H1 (cell line): ENCODE measurements at regions not wholly inside any gene's neighbourhood (a gene's known extent, or its start where the extent isn't known, plus 50 kb on each side); places are given as distances from the start of the nearest gene placed in this dataset.

Experiments
- CTCF ChIA-PET: fragments of 300-600 bp; sonication (Branson Sonifier 250); formaldehyde crosslinking; loops from one replicate; lab custom pipeline; 2021; ENCODE audit not compliant: partially characterized antibody; lab: Charles Lee
- POLR2A ChIA-PET: fragments of 300-600 bp; sonication (Branson Sonifier 250); formaldehyde crosslinking; loops from one replicate; lab custom pipeline; 2021; ENCODE audit warnings: inconsistent platforms; ENCODE audit not compliant: partially characterized antibody; lab: Charles Lee
- DNase-seq, 2 experiments: peaks; one replicate each; pipeline versions ENCODE4 v3.0.0 to v3.0.0-alpha.2; 2010 to 2022; ENCODE audit warnings: low spot score in 2 of 2, low read depth in 1 of 2, mixed read lengths in 1 of 2
- FAIRE-seq: peaks from 2 replicates; lab custom pipeline; 2011; peaks lifted over from hg19 to GRCh38; lab: Jason Lieb, UNC
- H2AFZ ChIP-seq: 2 replicates; pipeline ENCODE4 v1.8.1; 2012; ENCODE audit warnings: low read length, inconsistent platforms
- H2AK5ac ChIP-seq: 2 replicates; pipeline ENCODE4 v1.6.1; 2013; ENCODE audit warnings: low read depth, low read length
- H2BK120ac ChIP-seq: replicated peaks from 2 replicates; pipeline ENCODE3; 2013; ENCODE audit warnings: low read depth, low read length, inconsistent platforms
- H2BK12ac ChIP-seq: 2 replicates; pipeline ENCODE4 v1.6.1; 2013; ENCODE audit warnings: low read depth, low read length
- H2BK15ac ChIP-seq: 2 replicates; pipeline ENCODE4 v1.6.1; 2013; ENCODE audit warnings: low read length
- H2BK20ac ChIP-seq: 2 replicates; pipeline ENCODE4 v1.6.1; 2013; ENCODE audit warnings: low read length
- H2BK5ac ChIP-seq: 2 replicates; pipeline ENCODE4 v1.6.1; 2013; ENCODE audit warnings: low read depth, low read length
- H3K14ac ChIP-seq: 2 replicates; pipeline ENCODE4 v1.6.1; 2013; ENCODE audit warnings: inconsistent platforms; ENCODE audit not compliant: insufficient read length
- H3K18ac ChIP-seq: 2 replicates; pipeline ENCODE4 v1.6.1; 2013; ENCODE audit warnings: low read length; ENCODE audit errors: extremely low read depth
- H3K23ac ChIP-seq: 2 replicates; pipeline ENCODE4 v1.6.1; 2013; ENCODE audit warnings: inconsistent platforms; ENCODE audit not compliant: insufficient read length
- H3K23me2 ChIP-seq: 2 replicates; pipeline ENCODE4 v1.6.1; 2013; ENCODE audit warnings: low read depth, low read length
- H3K27ac ChIP-seq: 2 replicates; pipeline ENCODE4 v1.6.1; 2011; ENCODE audit warnings: low read depth, low read length, inconsistent platforms
- H3K27me3 ChIP-seq, 4 experiments: replicated peaks in 1 of 4; 1 replicate in 1 of 4; 2 replicates in 3 of 4; pipeline versions ENCODE4 v1.6.1 to v1.8.1; 2011 to 2013; ENCODE audit warnings: low read length in 3 of 4, mild to moderate bottlenecking in 3 of 4, inconsistent platforms in 2 of 4, mixed read lengths in 2 of 4, moderate library complexity in 1 of 4; ENCODE audit not compliant: control insufficient read depth in 3 of 4, insufficient read depth in 3 of 4; ENCODE audit errors: extremely low read depth in 1 of 4
- H3K36me3 ChIP-seq, 4 experiments: 2 replicates each; pipeline versions ENCODE4 v1.6.1 to v1.8.1; 2011 to 2013; ENCODE audit warnings: mild to moderate bottlenecking in 4 of 4, low read length in 3 of 4, moderate library complexity in 2 of 4, control low read depth in 1 of 4, inconsistent platforms in 1 of 4; ENCODE audit not compliant: insufficient read depth in 4 of 4, control insufficient read depth in 2 of 4
- H3K4ac ChIP-seq: replicated peaks from 2 replicates; pipeline ENCODE3; 2013; ENCODE audit warnings: low read length, low read depth, mixed read lengths, inconsistent platforms; ENCODE audit not compliant: insufficient read length
- H3K4me1 ChIP-seq, 4 experiments: replicated peaks in 1 of 4; 1 replicate in 1 of 4; 2 replicates in 3 of 4; pipeline versions ENCODE4 v1.6.1 to v1.8.1; 2011 to 2013; ENCODE audit warnings: low read length in 3 of 4, inconsistent platforms in 2 of 4, mixed read lengths in 1 of 4; ENCODE audit not compliant: insufficient read depth in 4 of 4, control insufficient read depth in 3 of 4
- H3K4me2 ChIP-seq, 2 experiments: 2 replicates each; pipeline versions ENCODE4 v1.6.1 to v1.8.1; 2011 to 2013; ENCODE audit warnings: low read depth in 2 of 2, low read length in 2 of 2, control low read depth in 1 of 2, inconsistent platforms in 1 of 2, mild to moderate bottlenecking in 1 of 2; ENCODE audit not compliant: insufficient read depth in 1 of 2
- H3K4me3 ChIP-seq, 4 experiments: fragments of 200-600, 300-600 bp in 1 of 4; sonication (generic), shearing (Covaris generic), sonication (Bioruptor Twin) in 1 of 4; 2 replicates each; pipeline versions ENCODE4 v1.5.1 to v1.8.1; 2011 to 2016; ENCODE audit warnings: low read length in 4 of 4, low read depth in 3 of 4, control low read depth in 2 of 4, inconsistent platforms in 2 of 4, mild to moderate bottlenecking in 2 of 4, mixed read lengths in 1 of 4, moderate library complexity in 1 of 4; ENCODE audit not compliant: insufficient read depth in 2 of 4; ENCODE audit errors: extremely low read depth in 1 of 4
- H3K56ac ChIP-seq: replicated peaks from 2 replicates; pipeline ENCODE3; 2013; ENCODE audit warnings: low read depth, mild to moderate bottlenecking, mixed read lengths, low read length, inconsistent platforms; ENCODE audit not compliant: insufficient read length
- H3K79me1 ChIP-seq: 2 replicates; pipeline ENCODE4 v1.6.1; 2013; ENCODE audit warnings: low read depth, low read length, control low read depth
- H3K79me2 ChIP-seq, 2 experiments: 2 replicates each; pipeline versions ENCODE4 v1.6.1 to v1.8.1; 2012 to 2013; ENCODE audit warnings: low read length in 2 of 2, mild to moderate bottlenecking in 2 of 2, inconsistent platforms in 1 of 2; ENCODE audit not compliant: insufficient read depth in 2 of 2, control insufficient read depth in 1 of 2
- H3K9ac ChIP-seq, 4 experiments: replicated peaks in 1 of 4; 1 replicate in 1 of 4; 2 replicates in 3 of 4; pipeline versions ENCODE4 v1.6.1 to v1.8.1; 2011 to 2013; ENCODE audit warnings: low read depth in 3 of 4, low read length in 3 of 4, control low read depth in 2 of 4, mild to moderate bottlenecking in 2 of 4, moderate library complexity in 2 of 4, inconsistent platforms in 1 of 4; ENCODE audit errors: extremely low read depth in 1 of 4
- H3K9me3 ChIP-seq, 2 experiments: 2 replicates each; pipeline versions ENCODE4 v1.6.1 to v1.8.1; 2012 to 2013; ENCODE audit warnings: mild to moderate bottlenecking in 2 of 2, moderate library complexity in 2 of 2, control low read depth in 1 of 2, inconsistent platforms in 1 of 2, low read depth in 1 of 2, low read length in 1 of 2, mixed read lengths in 1 of 2; ENCODE audit not compliant: insufficient read depth in 2 of 2
- H4K20me1 ChIP-seq, 2 experiments: replicated peaks in 1 of 2; 2 replicates each; pipeline versions ENCODE3 to v1.8.1; 2011 to 2013; ENCODE audit warnings: inconsistent platforms in 2 of 2, low read length in 2 of 2, mild to moderate bottlenecking in 1 of 2; ENCODE audit not compliant: insufficient read depth in 2 of 2, control insufficient read depth in 1 of 2
- H4K5ac ChIP-seq: 2 replicates; pipeline ENCODE4 v1.6.1; 2013; ENCODE audit warnings: low read length, low read depth, mixed read lengths, inconsistent platforms; ENCODE audit not compliant: insufficient read length
- H4K8ac ChIP-seq: 2 replicates; pipeline ENCODE4 v1.8.0; 2013; ENCODE audit warnings: mild to moderate bottlenecking, moderate library complexity, low read length, inconsistent platforms; ENCODE audit not compliant: insufficient read depth; ENCODE audit errors: extremely low read depth
- H4K91ac ChIP-seq: replicated peaks from 2 replicates; pipeline ENCODE3; 2013; ENCODE audit warnings: low read length, mixed read lengths, inconsistent platforms; ENCODE audit not compliant: insufficient read length
- ASH2L ChIP-seq: fragments of 200-600, 300-600 bp; sonication (generic); IDR thresholded peaks from one replicate; pipeline ENCODE4 v1.7.1; 2017; ENCODE audit warnings: low read length
- ATF2 ChIP-seq: IDR thresholded peaks from 2 replicates; pipeline ENCODE4 v1.6.1; 2012; ENCODE audit warnings: low read length, inconsistent platforms
- BCL11A ChIP-seq, 2 experiments: IDR thresholded peaks; one replicate each; pipeline ENCODE4 v1.6.1; 2011; ENCODE audit warnings: low read depth in 2 of 2, low read length in 2 of 2, mild to moderate bottlenecking in 2 of 2
- CBX5 ChIP-seq: fragments of 300-800, 300-1000 bp; sonication (generic); IDR thresholded peaks from 2 replicates; pipeline ENCODE4 v1.7.1; 2016; ENCODE audit warnings: antibody characterized with exemption, low read length, low read depth
- CHD2 ChIP-seq: IDR thresholded peaks from 2 replicates; pipeline ENCODE4 v1.6.1; 2012; ENCODE audit warnings: low read length, improper control_type of control experiment
- EZH2 ChIP-seq: fragments of 200-600 bp; sonication (generic); IDR thresholded peaks from 2 replicates; pipeline ENCODE4 v1.7.1; 2012; ENCODE audit warnings: low read depth, mild to moderate bottlenecking, moderate library complexity, low read length, inconsistent platforms; ENCODE audit not compliant: severe bottlenecking
- GABPA ChIP-seq: IDR thresholded peaks from 2 replicates; pipeline ENCODE4 v1.6.1; 2011; ENCODE audit warnings: mild to moderate bottlenecking, low read length, moderate library complexity, borderline replicate concordance; ENCODE audit not compliant: insufficient read depth
- HDAC2 ChIP-seq, 2 experiments: fragments of 300-600 bp in 1 of 2; sonication (generic) in 1 of 2; IDR thresholded peaks; 2 replicates each; pipeline ENCODE4 v1.6.1; 2011 to 2012; ENCODE audit warnings: low read depth in 2 of 2, low read length in 2 of 2, mild to moderate bottlenecking in 2 of 2, moderate library complexity in 2 of 2, borderline replicate concordance in 1 of 2, inconsistent platforms in 1 of 2
- NANOG ChIP-seq: IDR thresholded peaks from 2 replicates; pipeline ENCODE4 v1.6.1; 2011; ENCODE audit warnings: low read length, low read depth, mild to moderate bottlenecking, inconsistent platforms; ENCODE audit not compliant: insufficient read depth, poor library complexity, severe bottlenecking
- RXRA ChIP-seq: IDR thresholded peaks from 2 replicates; pipeline ENCODE4 v1.6.1; 2011; ENCODE audit warnings: low read depth, mild to moderate bottlenecking, low read length, moderate library complexity; ENCODE audit not compliant: insufficient read depth
- SAP30 ChIP-seq: fragments of 300-600 bp; sonication (generic); IDR thresholded peaks from 2 replicates; pipeline ENCODE4 v1.7.1; 2012; ENCODE audit warnings: low read length, moderate library complexity, mild to moderate bottlenecking, inconsistent platforms; ENCODE audit not compliant: insufficient read depth, insufficient replicate concordance
- ZNF274 ChIP-seq: IDR thresholded peaks from 2 replicates; pipeline ENCODE4 v1.7.0; 2012; ENCODE audit warnings: low read length, borderline replicate concordance; ENCODE audit errors: extremely low read depth

- Histone ChIP-seq H3K23ac (no peak overlapping the region), H2BK5ac (no peak overlapping the region), H3K79me1 (no peaks in the 10 kb centered on the region), H3K18ac (no peak overlapping the region), H3K79me2 (no peaks in the 10 kb centered on the region), H3K9ac (no peak overlapping the region), H3K4ac (no peak overlapping the region), H4K5ac (no peak overlapping the region), H2BK120ac (no peak overlapping the region), H4K91ac (no peak overlapping the region), H3K4me2 (no peak overlapping the region), H3K23me2 (no peaks in the 10 kb centered on the region), H3K56ac (no peak overlapping the region), H3K27ac (no peak overlapping the region), H3K36me3 (no peaks in the 10 kb centered on the region), H2BK15ac (no peak overlapping the region), H3K4me1 (no peaks in the 10 kb centered on the region), H3K4me3 (no peak overlapping the region), H2BK12ac (no peak overlapping the region), H3K14ac (no peak overlapping the region), H3K9me3 (no peaks in the 10 kb centered on the region), H3K27me3 (no peaks in the 10 kb centered on the region), H4K8ac (no peak overlapping the region), H2BK20ac (no peak overlapping the region), H4K20me1 (no peaks in the 10 kb centered on the region), H2AK5ac (no peak overlapping the region), H2AFZ (no peak overlapping the region)
- FAIRE-seq (no peak), DNase-seq (no peak)
- CTCF ChIA-PET = interaction anchor here (0.5 to 1.5 kb wide), 4 partner anchors 11 to 69 kb away, joined by 3 read pairs; no protein-coding TSS in a partner anchor
- POLR2A ChIA-PET = no interaction called here
- TF ChIP-seq SAP30 (no peak), EZH2 (no peak), ZNF274 (no peak), ASH2L (no peak), RXRA (no peak), BCL11A (IDR thresholded peaks at IDR 0.05; ENCODE audit: low read depth in 2 of 2, low read length in 2 of 2) (no peak), NANOG (no peak), HDAC2 (IDR thresholded peaks at IDR 0.05; ENCODE audit: borderline replicate concordance in 1 of 2, low read depth in 2 of 2, low read length in 2 of 2) (no peak), CBX5 (no peak), GABPA (no peak), CHD2 (no peak), ATF2 (no peak)
Measured at GRCh38 chr6:142544199-142544838, 242.5 kb downstream of the ADGRG6 start.
